Right renal cortex interstitium (tissue), 3 donors: ENCODE measurements at regions not wholly inside any gene's neighbourhood (a gene's known extent, or its start where the extent isn't known, plus 50 kb on each side); places are given as distances from the start of the nearest gene placed in this dataset.

Experiments used
- DNase-seq, 3 donors: peaks; one replicate each; pipeline ENCODE4 v3.0.0-alpha.2; 2013; ENCODE audit warnings: low read depth in 3 of 3, low spot score in 2 of 3

DNA sequence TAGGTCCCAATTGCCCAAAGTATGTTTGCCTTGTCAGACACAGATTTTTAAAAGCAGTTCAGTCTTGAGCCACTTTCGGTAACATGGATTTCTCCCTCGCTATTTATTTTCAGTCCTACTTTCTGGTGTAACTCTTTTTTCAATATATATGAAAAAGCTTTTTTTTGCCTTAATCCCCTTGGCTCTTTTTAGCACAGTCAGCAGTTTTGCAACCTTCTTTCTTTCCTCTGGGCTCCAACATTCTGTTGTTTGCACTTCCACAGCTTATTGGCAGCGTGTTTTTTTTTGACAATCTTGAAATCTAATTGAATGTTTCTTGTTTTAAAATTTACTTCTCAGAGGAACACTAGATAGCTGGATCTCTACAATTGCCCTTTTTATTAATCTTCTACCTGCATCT, 429.3 kb upstream of the NBEA start:
- DNase-seq: no peak

DNA sequence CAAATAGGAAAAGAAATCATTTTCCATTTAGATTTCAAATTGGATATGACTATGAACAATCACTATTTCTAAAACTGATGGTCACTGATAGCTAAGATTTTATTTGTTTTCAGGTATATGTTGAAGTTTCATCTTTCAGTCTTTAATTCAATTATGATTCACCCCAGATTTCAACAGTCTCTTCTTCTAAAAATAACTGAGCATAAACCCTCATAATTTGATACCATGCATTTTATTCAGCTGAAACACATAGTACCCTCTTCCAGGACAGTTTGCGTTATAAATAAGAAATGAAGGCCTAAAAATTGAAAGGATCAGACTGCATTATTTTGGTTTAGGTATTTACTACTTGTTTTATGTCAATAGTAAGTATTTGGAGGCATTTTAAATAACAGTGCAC, 428.5 kb upstream of the NBEA start:
- DNase-seq: no peak

DNA sequence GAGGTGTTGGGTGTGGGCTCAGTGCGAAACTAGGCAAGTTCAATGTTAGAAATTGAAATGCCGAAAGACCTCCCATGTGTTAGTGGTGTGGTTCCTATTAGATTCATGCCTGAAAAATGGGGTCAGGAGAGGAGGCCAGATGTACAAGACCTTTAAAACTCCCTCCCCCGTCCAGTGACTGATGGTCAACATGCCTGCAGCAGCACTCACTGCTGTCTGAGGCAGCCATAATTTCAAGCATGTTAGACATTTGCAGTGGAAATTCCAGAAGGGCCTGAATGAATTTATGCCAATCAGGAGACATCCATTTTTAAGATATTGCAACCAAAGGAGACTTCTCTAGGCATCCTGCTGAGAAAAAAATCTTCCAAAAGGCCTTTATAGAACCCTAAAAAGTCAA, 426.9 kb upstream of the NBEA start:
- DNase-seq: no peak

DNA sequence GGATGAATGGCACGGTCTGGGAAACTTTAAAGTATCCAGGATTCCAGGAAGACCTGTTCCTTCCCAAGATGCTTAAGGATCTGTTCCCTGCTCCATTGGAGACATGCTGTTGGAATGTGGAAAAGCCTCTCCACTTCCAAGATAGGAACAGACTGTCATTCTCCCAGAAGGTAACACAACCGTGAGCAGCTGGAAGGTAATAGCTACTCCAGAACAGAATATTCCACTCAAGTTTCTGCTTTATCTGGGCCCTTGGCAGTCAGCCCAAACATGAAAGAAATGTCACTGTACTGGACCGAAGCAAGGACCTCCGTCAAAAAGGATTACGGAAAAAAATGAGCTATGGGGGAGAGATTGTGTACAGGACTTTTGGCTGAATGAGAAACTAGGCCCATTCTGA, 420.9 kb upstream of the NBEA start:
- DNase-seq: no peak

DNA sequence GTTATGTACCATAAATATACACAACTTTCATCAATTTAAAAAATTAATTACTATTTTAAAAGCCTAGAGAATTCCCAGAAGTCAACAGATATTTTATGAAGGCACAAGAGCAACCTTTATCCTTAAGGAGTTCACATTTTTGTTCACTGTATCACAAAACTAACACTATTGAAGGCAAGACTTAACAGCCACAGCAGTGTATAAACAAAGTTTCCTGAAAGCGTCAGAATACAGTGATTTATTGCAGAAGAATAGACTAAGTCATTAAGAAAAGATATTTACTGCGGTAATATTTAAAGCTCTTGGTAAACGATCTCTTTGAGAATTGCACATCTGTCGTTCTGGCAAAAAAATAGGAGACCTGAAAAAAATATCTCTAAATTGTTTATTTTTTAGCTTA, 419.3 kb upstream of the NBEA start:
- no peak for DNase-seq

DNA sequence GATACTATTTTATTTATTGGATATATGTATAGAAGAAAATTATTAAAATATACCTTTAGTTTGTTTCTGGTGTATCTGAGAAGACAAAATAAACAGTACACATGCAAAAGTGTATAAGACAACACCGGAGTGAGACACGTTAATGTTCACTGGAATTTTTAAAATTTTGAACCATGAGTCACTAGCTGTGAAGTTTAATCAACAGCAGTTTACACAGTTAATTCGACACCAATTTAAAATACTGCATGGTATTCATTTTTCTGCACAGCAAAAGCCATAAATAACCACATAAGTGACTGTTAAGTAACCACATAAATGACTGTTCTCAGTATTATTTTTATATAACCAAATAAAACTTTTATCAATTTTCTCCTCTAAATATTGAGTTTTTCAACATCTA, 418.7 kb upstream of the NBEA start:
- no peak for DNase-seq

DNA sequence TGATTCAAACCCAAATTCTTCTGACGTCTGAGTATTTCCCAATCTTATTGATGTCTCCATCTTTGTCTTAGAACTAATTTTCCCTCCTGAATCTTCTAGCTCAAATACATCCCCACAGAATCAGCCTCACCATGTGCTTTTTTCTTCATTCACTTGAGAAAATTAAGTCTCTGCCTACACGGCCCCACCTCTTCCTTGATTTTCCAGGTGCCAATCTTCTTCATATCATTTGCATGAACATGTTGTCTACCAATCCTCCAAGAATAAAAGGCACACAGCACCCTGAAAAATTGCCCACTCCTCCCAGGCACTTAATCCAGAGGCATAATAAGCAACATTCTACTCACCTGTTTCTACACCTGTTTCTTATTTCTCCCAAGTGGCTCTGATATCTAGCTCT, 408.1 kb upstream of the NBEA start:
- DNase-seq: no peak

DNA sequence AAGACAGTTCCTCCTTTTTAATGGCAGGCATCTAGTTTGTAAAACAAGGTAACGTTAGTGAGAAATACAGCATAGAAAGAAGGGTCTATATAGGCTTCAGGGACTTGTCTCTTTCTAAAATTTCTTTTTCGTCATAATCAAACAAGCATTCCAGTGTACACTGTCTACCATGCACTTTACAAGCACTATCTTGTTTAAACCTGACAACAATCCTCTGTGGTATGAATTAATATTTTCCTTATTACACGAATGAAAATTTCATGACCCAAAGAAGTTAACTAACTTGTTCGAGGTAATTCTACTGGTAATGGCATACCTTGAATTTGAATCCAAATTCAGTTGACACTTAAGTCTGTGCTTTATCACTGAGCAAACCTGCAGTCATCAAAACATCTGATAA, 399.7 kb upstream of the NBEA start:
- DNase-seq: no peak

DNA sequence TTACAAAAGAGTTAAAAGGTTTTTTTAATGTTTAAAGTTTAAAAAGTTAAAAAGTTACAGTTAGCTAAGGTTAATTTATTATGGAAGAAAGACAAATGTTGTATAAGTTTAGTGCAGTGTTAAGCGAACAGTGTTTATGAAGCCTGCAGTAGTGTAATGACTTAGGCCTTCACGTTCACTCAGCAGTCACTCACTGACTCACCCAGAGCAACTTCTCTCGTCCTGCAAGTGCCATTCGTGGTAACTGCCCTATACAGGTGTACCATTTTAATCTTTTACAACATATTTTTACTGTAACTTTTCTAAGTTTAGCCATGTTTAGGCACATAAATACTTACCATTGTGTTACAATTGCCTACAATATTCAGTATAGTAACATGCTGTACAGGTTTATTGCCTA, 398.2 kb upstream of the NBEA start:
- DNase-seq: no peak

DNA sequence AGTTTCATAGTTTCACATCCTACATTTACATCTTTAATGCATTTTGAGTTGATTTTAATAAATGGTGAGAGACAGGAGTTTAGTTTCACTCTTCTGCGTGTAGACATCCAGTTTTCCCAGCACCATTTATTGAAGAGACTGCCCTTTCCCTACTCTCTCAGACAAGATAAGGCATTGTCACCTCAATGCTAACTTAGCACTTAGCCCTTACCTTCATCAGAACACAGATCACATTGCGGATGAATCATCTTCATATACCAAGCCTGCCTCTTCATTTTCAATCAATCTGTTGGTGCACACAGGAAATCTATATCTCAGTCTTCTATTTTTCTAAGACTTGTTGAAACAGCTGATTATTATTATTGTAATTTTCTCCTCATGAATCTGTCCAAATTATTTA, 396.6 kb upstream of the NBEA start:
- DNase-seq: no peak

DNA sequence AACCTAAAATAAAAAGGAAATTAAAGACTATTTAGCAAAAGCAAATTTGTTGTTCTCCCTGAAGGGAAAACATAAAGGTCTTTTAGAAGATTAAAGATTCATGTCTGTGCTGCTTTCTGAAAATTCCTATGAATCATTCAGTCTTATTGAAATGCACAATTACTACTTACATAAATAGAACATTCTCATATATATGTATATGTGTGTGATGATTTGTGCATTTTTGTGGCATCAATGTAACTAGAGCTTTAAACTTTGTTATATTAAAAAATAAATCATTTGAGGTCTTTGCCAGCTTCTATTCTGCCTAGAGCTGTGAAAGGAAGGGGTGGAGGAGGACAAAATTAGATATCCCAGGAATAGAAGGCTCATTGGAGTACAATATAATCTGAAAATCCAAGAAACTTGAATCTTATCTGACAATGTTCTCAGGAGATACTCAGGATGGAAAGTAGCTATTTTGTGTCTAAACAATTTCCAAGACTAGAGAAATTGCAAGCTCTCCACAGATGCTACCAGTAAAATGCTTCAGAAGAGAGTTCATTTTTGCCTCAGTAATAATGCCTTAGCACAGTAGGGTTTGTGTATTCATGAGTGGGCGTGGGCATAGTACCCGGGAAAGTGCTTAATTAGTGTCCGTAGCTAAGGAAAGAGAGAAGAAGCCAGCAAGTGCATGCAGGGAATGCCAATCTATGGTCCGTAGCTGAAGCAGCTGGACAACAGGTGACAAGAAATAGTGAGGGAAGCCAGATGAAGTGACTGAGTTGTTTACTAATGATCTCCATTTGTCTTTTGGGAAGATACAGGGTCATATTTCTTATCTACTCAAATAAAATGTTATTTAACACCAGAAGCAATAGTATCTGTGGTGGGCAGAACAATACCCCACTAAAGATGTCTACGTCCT, 395.5 kb upstream of the NBEA start:
- DNase-seq: no peak

DNA sequence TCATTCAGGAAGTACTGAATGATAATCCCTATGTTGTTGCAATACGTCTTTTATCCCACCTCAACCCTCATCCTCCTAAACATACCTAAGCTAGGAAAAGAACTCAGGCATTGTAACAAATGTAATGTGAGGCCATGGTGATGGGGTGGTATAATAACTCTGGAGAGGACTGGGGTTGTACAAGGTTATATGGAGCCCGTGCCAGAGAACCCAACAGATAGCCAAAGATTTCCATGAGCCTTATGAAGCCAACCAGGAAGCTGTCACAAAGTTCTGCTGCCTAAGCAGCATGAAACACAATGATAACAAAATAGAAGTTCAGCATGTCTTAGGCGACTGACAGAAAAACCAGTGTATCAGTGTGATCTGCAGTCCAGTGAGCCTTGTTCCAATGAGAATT, 394.1 kb upstream of the NBEA start:
- DNase-seq: no peak

DNA sequence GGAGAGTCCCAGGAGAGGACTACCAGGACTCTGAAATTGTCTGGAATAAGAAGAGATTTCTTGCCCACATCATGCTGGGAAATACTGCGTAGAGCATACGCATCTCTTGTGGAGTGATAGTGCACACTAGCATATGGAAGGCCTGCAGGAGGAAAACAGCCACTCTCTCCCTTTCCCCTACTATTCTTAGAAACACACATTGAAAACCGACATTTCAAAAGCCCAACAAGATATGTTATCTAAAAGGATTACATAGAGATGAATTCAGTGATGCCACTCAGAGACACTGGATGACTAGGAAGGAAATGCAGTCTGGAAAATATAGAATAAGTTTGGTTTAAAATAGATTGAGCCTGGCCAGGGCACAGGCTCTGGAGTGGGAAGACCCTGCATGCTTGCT, 388.7 kb upstream of the NBEA start:
- no peak for DNase-seq

DNA sequence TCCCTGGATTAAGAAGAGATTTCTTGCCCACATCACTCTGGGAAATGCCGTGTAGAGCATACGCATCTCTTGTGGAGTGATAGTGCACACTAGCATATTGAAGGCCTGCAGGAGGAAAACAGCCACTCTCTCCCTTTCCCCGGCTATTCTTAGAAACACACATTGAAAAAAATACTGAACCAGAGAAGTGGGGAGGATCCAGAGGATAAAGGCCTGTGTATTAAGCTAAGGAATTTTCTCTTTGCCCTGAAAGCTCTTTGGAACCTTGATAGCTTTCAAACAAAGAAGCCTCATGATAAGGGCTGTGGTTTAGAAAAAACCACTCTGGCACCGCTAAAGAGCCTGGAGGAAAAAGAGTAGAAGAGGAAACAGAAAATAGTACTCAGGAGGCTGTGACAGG, 386.1 kb upstream of the NBEA start:
- no peak for DNase-seq

DNA sequence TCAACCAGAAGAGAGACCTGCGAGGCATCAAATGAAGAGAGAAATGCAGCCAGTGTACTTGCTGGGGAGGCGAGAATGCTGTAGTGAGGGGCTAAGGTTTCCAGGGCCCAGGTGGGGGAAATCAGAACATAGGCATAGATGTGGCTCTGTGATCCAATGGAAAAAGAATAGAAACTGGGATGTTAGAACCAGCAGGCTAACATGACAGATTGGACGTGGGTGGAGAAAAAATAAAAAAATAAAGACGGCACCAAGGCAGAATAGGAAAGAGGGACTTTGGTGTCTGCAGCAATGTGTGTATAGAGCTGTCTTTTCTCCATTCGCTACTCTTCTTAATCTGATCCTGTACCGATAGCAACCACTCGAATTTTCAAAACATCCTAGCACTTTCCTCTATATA, 381.0 kb upstream of the NBEA start:
- no peak for DNase-seq

DNA sequence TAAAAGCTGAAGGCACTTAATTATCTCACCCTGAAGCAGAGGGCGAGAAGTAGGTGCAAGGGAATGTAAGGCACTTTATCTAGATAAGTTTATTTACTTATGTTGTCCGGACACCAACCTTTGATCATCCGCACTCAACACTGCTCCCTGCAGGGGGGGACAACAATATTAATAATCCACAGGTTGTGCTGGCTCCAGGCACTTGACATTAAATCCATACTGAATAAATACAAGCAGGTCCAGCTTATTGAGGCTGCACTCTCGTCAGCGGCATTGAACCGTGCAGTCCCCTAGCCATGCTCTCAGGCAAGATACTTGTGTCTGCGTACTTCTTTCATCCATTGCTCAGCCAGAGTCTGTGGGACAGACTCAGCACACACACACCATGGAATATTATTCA, 374.5 kb upstream of the NBEA start:
- DNase-seq: no peak

DNA sequence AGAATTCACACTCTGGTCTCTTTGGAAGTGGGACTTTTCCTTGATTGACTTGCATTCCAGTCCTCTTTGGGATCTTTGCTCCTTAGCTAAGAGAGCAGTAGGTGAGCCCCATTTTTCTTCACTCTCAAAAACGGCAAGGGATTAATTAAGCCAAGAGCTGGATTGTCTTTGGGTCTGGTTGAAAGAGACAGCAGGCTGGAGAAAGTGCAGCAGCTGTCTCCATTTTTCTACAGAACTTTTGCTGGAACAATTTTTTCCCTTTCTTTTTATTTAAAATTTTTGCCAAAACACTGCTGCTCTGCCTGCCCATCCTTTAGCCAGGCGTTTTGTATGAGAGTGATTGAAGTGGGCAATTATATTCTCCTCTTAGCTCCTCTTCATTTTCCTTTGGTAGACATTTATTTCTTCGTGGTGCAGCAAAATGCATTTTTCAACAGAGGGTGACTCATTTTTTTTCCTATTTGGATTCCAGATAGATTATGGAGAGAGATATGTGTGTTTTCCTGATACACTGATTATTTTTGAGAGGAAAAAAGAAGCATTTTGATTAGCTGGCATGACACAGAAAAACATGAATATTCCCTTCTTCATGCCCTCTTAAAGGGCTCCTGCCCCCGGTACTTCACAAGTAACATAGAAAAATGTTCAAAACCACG, 371.2 kb upstream of the NBEA start:
- no peak for DNase-seq

DNA sequence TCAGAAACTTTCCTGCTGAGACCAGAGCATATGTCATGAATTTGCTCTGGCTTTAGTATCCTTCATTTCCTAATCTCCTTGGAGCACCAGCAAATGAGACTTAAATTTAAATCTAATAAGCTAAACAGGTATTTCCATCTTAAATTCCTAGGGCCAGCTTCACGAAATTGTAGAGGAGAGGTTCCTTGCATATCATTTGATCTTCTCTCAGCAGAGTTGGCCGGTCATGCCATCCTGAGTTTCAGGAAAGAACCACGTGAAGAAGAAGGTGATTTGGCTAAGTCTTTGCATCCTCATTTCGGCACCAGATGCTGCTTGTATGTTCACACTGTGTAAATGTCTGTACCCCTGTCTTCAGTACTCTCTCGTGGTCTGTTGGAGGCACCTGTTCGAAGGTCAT, 370.4 kb upstream of the NBEA start:
- DNase-seq: no peak

DNA sequence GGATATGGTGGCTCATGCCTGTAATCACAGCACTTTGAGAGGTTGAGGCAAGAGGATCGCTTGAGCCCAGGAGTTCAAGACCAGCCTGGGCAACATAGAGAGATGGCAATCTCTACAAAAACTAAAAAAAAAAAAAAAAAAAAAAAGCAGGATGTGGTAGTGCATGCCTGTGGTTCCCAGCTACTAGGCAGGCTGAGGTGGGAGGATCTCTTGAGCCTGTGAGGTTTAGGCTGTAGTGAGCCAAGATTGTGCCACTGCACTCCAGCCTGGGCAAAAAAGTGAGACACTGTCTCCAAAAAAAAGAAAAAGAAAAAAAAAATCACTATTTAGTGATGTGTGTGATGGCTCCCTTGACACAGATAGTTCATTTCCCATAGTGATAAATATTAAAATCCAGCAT, 365.0 kb upstream of the NBEA start:
- no peak for DNase-seq

DNA sequence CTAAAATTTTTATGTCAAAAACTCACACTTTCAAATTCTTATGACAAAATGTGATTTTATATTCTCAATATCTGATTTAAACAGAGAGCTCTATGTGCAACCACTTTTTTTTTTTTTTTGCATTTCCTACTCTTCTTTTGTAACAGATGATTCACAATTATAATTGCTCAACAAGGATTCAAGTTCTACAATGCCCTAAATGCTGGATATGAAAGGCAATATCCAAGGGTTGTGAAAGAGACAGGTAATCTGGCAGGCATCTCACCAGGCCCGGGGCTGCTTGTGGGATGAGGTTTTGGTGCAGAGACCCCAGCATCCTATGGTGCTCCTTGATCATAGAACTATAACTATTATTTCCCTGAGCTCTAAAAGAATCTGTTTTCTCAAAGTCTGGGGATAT, 363.6 kb upstream of the NBEA start:
- DNase-seq: no peak

DNA sequence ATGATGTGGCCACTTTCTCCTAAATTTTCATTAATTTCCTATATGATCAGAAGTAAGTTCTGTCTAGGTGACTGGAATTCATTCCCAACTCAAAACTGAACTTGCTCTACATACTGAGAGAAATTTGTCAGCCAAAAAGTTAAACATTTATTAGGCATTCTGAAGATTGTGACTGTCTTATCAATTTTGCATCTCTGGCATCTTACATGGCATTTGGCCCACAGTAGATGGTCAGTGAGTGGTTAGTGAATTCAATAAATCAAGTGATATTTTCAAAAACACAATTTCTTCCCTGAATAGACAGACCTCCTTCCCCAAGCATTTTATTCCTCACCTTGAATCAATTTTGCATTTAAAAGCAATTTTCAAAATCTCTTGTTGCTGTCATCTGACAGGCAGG, 363.2 kb upstream of the NBEA start:
- no peak for DNase-seq

DNA sequence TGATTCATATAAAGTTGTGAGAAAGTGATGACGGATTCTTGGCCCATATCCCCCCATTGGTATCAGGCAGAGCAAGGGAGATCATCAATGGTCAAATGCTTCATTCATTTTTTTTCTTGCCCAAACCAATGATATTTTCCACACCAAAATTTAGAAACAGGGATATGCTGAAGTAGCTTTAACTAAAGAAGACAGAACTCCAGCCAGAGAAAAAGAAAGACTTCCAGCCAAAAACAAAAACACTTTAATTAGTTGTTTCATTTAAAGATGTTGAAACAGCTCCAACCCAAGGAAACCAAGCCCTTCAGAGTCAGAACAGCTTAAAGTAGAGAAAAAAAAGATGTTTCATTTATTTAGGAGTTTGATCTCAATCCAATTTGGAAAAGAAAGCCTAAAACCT, 358.9 kb upstream of the NBEA start:
- DNase-seq: no peak

DNA sequence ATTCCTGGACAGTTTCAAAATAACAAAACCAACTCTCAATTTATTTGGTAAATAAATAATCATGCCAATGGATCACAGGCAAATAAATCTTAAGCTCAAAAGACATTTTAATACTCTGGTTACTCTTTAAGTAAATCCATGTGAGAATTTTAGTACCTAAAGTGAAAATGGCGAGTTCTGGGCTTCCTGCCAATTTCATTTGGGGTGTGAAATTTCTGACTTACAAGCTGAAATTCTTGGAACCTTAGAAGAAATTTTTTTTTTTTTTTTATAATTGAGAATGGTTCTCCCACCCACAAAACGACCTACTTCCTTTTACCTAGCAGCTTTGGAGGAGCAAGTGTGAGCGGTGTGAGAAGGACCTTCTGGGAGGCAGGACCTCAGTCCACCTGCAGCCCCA, 354.5 kb upstream of the NBEA start:
- no peak for DNase-seq
